ENCODE measurements at regions not wholly inside any gene's neighbourhood (a gene's known extent, or its start where the extent isn't known, plus 50 kb on each side); places are given as distances from the start of the nearest gene placed in this dataset.

GRCh38 chr12:25833657-25834056, 124.8 kb upstream of the RASSF8 start:
- no peak overlapping the region for H3K27ac Mint-ChIP-seq
- H3K4me1 Mint-ChIP-seq (ENCODE audit: low read depth), result no peaks in the 10 kb centered on the region
- no peaks in the 10 kb centered on the region for H3K27me3 Mint-ChIP-seq
- no peaks in the 10 kb centered on the region for H3K9me3 Mint-ChIP-seq
- H3K36me3 Mint-ChIP-seq (ENCODE audit: low read depth), result no peaks in the 10 kb centered on the region
- intact Hi-C loops (cut with micrococcal nuclease), result no loop called here
- H3K4me3 Mint-ChIP-seq, result no peak overlapping the region

GRCh38 chr12:25835385-25835784, 123.1 kb upstream of the RASSF8 start:
- no peaks in the 10 kb centered on the region for H3K4me1 Mint-ChIP-seq (ENCODE audit: low read depth)
- H3K27ac Mint-ChIP-seq, result no peak overlapping the region
- intact Hi-C loops (cut with micrococcal nuclease), result no loop called here
- no peaks in the 10 kb centered on the region for H3K36me3 Mint-ChIP-seq (ENCODE audit: low read depth)
- H3K27me3 Mint-ChIP-seq, result no peaks in the 10 kb centered on the region
- H3K9me3 Mint-ChIP-seq, result no peaks in the 10 kb centered on the region
- H3K4me3 Mint-ChIP-seq, result no peak overlapping the region

- intact Hi-C loops (cut with micrococcal nuclease), result no loop called here
- Mint-ChIP-seq H3K27me3 (no peaks in the 10 kb centered on the region), H3K27ac (no peak overlapping the region), H3K9me3 (no peaks in the 10 kb centered on the region), H3K4me3 (no peak overlapping the region), H3K36me3 (ENCODE audit: low read depth) (no peaks in the 10 kb centered on the region), H3K4me1 (ENCODE audit: low read depth) (no peaks in the 10 kb centered on the region)
These were observed 120.5 kb upstream of the RASSF8 start for GRCh38 chr12:25838007-25838406.

- H3K9me3 Mint-ChIP-seq, result no peaks in the 10 kb centered on the region
- no peaks in the 10 kb centered on the region for H3K36me3 Mint-ChIP-seq (ENCODE audit: low read depth)
- H3K27ac Mint-ChIP-seq, result no peak overlapping the region
- H3K4me1 Mint-ChIP-seq (ENCODE audit: low read depth), result no peaks in the 10 kb centered on the region
- no peak overlapping the region for H3K4me3 Mint-ChIP-seq
- H3K27me3 Mint-ChIP-seq, result no peaks in the 10 kb centered on the region
- intact Hi-C loops (cut with micrococcal nuclease), result no loop called here
These were observed 119.0 kb upstream of the RASSF8 start for GRCh38 chr12:25839470-25839869.

GRCh38 chr12:25840678-25841465, 117.6 kb upstream of the RASSF8 start:
- Mint-ChIP-seq H3K27ac (no peak overlapping the region), H3K4me3 (no peak overlapping the region), H3K36me3 (ENCODE audit: low read depth) (no peaks in the 10 kb centered on the region), H3K27me3 (no peaks in the 10 kb centered on the region), H3K9me3 (no peaks in the 10 kb centered on the region), H3K4me1 (ENCODE audit: low read depth) (no peaks in the 10 kb centered on the region)
- intact Hi-C loops (cut with micrococcal nuclease), result no loop called here

- intact Hi-C loops (cut with micrococcal nuclease), result no loop called here
- Mint-ChIP-seq H3K27me3 (no peaks in the 10 kb centered on the region), H3K9me3 (no peaks in the 10 kb centered on the region), H3K27ac (no peak overlapping the region), H3K4me3 (no peak overlapping the region), H3K4me1 (ENCODE audit: low read depth) (no peaks in the 10 kb centered on the region), H3K36me3 (ENCODE audit: low read depth) (no peaks in the 10 kb centered on the region)
These were observed 116.2 kb upstream of the RASSF8 start for GRCh38 chr12:25842254-25842653.

- H3K27ac Mint-ChIP-seq, result no peak overlapping the region
- no peaks in the 10 kb centered on the region for H3K36me3 Mint-ChIP-seq (ENCODE audit: low read depth)
- intact Hi-C loops (cut with micrococcal nuclease), result no loop called here
- H3K4me3 Mint-ChIP-seq, result no peak overlapping the region
- no peaks in the 10 kb centered on the region for H3K4me1 Mint-ChIP-seq (ENCODE audit: low read depth)
- no peaks in the 10 kb centered on the region for H3K27me3 Mint-ChIP-seq
- H3K9me3 Mint-ChIP-seq, result no peaks in the 10 kb centered on the region
These were observed 114.5 kb upstream of the RASSF8 start for GRCh38 chr12:25843976-25844375.

- H3K9me3 Mint-ChIP-seq, result no peaks in the 10 kb centered on the region
- no peaks in the 10 kb centered on the region for H3K4me1 Mint-ChIP-seq (ENCODE audit: low read depth)
- no peaks in the 10 kb centered on the region for H3K27me3 Mint-ChIP-seq
- H3K27ac Mint-ChIP-seq, result no peak overlapping the region
- intact Hi-C loops (cut with micrococcal nuclease), result no loop called here
- H3K4me3 Mint-ChIP-seq, result no peak overlapping the region
- no peaks in the 10 kb centered on the region for H3K36me3 Mint-ChIP-seq (ENCODE audit: low read depth)
These were observed 113.1 kb upstream of the RASSF8 start for GRCh38 chr12:25845415-25845814.

- Mint-ChIP-seq H3K4me3 (no peak overlapping the region), H3K9me3 (no peaks in the 10 kb centered on the region), H3K27me3 (no peaks in the 10 kb centered on the region), H3K36me3 (ENCODE audit: low read depth) (no peaks in the 10 kb centered on the region), H3K27ac (no peak overlapping the region), H3K4me1 (ENCODE audit: low read depth) (no peaks in the 10 kb centered on the region)
- intact Hi-C loops (cut with micrococcal nuclease), result no loop called here
These were observed 105.7 kb upstream of the RASSF8 start for GRCh38 chr12:25852792-25853191.

- no peak overlapping the region for H3K27ac Mint-ChIP-seq
- intact Hi-C loops (cut with micrococcal nuclease), result no loop called here
- no peak overlapping the region for H3K4me3 Mint-ChIP-seq
- H3K27me3 Mint-ChIP-seq, result no peaks in the 10 kb centered on the region
- H3K9me3 Mint-ChIP-seq, result no peaks in the 10 kb centered on the region
- no peaks in the 10 kb centered on the region for H3K4me1 Mint-ChIP-seq (ENCODE audit: low read depth)
- no peaks in the 10 kb centered on the region for H3K36me3 Mint-ChIP-seq (ENCODE audit: low read depth)
These were observed 105.0 kb upstream of the RASSF8 start for GRCh38 chr12:25853316-25854095.

GRCh38 chr12:25854991-25855390, 103.5 kb upstream of the RASSF8 start:
- no peaks in the 10 kb centered on the region for H3K27me3 Mint-ChIP-seq

GRCh38 chr12:25855716-25856115, 102.8 kb upstream of the RASSF8 start:
- Mint-ChIP-seq H3K9me3 (no peaks in the 10 kb centered on the region), H3K27me3 (no peaks in the 10 kb centered on the region), H3K4me1 (ENCODE audit: low read depth) (no peaks in the 10 kb centered on the region), H3K4me3 (no peak overlapping the region), H3K27ac (no peak overlapping the region), H3K36me3 (ENCODE audit: low read depth) (no peaks in the 10 kb centered on the region)
- intact Hi-C loops (cut with micrococcal nuclease), result no loop called here

More at GRCh38 chr12:25854991-25855390, 103.5 kb upstream of the RASSF8 start:
- H3K36me3 Mint-ChIP-seq (ENCODE audit: low read depth), result no peaks in the 10 kb centered on the region
- H3K27ac Mint-ChIP-seq, result no peak overlapping the region
- H3K9me3 Mint-ChIP-seq, result no peaks in the 10 kb centered on the region
- no peaks in the 10 kb centered on the region for H3K4me1 Mint-ChIP-seq (ENCODE audit: low read depth)
- intact Hi-C loops (cut with micrococcal nuclease), result no loop called here
- H3K4me3 Mint-ChIP-seq, result no peak overlapping the region

- Mint-ChIP-seq H3K27ac (no peak overlapping the region), H3K27me3 (no peaks in the 10 kb centered on the region), H3K36me3 (ENCODE audit: low read depth) (no peaks in the 10 kb centered on the region), H3K9me3 (no peaks in the 10 kb centered on the region), H3K4me1 (ENCODE audit: low read depth) (no peaks in the 10 kb centered on the region), H3K4me3 (no peak overlapping the region)
- intact Hi-C loops (cut with micrococcal nuclease), result no loop called here
These were observed 98.5 kb upstream of the RASSF8 start for GRCh38 chr12:25859976-25860375.

- no peaks in the 10 kb centered on the region for H3K36me3 Mint-ChIP-seq (ENCODE audit: low read depth)
- H3K9me3 Mint-ChIP-seq, result no peaks in the 10 kb centered on the region
- no peaks in the 10 kb centered on the region for H3K27me3 Mint-ChIP-seq
- no peaks in the 10 kb centered on the region for H3K4me1 Mint-ChIP-seq (ENCODE audit: low read depth)
- H3K27ac Mint-ChIP-seq, result no peak overlapping the region
- H3K4me3 Mint-ChIP-seq, result no peak overlapping the region
- intact Hi-C loops (cut with micrococcal nuclease), result no loop called here
These were observed 97.3 kb upstream of the RASSF8 start for GRCh38 chr12:25861226-25861625.

All from dendritic cell treated with granulocyte-macrophage colony-stimulating factor and Interleukin-4, amounts not matched to agents 40 ng/mL and 50 ng/mL, for 4 days (primary cell).